ENCODE measurements at regions not wholly inside any gene's neighbourhood (a gene's known extent, or its start where the extent isn't known, plus 50 kb on each side); places are given as distances from the start of the nearest gene placed in this dataset.

DNA sequence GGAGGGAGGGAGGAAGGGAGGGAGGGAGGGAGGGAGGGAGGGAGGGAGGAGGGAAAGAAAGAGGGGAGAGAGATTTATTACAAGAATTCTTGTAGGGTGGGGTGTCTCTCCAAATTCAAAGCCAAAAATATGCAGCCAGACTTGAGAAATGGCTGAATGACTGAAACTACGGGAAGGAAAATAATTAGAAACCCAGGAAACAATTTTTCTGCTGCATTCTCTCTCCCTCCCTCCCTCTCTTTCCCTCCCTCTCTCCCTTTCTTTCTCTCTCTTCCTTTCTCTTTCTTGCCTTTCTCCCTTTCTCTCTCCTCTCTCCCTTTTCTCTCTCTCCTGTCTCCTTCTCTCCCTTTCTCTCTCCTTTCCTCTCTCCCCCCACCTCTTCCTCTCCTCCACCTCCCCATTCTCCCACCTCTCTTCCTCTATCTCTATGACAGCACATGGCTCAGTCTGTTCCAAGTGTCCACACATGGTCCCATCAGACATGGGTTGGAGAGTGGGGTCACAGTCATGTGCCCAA lies 218.7 kb downstream of the C1D start:
- intact Hi-C loops (cut with DNase I): loop anchor here (5.0 to 10.0 kb wide), 6 partner anchors 192 to 1267 kb away; no protein-coding TSS in a partner anchor
- peak overlapping the region in 1 of 4 donors; percentile 14 for H3K27ac ChIP-seq (replicated peaks in 1 of 4)
- no peaks in the 10 kb centered on the region for H3K9me3 ChIP-seq
- TF ChIP-seq EP300 (IDR thresholded peaks at IDR 0.05): no peak
- TF ChIP-seq, protein P1, sequence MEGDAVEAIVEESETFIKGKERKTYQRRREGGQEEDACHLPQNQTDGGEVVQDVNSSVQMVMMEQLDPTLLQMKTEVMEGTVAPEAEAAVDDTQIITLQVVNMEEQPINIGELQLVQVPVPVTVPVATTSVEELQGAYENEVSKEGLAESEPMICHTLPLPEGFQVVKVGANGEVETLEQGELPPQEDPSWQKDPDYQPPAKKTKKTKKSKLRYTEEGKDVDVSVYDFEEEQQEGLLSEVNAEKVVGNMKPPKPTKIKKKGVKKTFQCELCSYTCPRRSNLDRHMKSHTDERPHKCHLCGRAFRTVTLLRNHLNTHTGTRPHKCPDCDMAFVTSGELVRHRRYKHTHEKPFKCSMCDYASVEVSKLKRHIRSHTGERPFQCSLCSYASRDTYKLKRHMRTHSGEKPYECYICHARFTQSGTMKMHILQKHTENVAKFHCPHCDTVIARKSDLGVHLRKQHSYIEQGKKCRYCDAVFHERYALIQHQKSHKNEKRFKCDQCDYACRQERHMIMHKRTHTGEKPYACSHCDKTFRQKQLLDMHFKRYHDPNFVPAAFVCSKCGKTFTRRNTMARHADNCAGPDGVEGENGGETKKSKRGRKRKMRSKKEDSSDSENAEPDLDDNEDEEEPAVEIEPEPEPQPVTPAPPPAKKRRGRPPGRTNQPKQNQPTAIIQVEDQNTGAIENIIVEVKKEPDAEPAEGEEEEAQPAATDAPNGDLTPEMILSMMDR (IDR thresholded peaks at IDR 0.05): no peak
- TF ChIP-seq POLR2AphosphoS5 (IDR thresholded peaks at IDR 0.05): no peak
- TF ChIP-seq POLR2A (IDR thresholded peaks at IDR 0.05; ENCODE audit: low read depth): no peak
- WGBS: 50% methylated on average over 1 of the region's 1 CpG
- peaks cover 9 to 30% (median 25%) of the 10 kb centered on the region in 4 donors for H3K4me1 ChIP-seq
- H3K27me3 ChIP-seq: no peaks in the 10 kb centered on the region
- H3K4me3 ChIP-seq: no peak overlapping the region
- no peak for DNase-seq (ENCODE audit: extremely low spot score)
- H3K36me3 ChIP-seq: no peaks in the 10 kb centered on the region

DNA sequence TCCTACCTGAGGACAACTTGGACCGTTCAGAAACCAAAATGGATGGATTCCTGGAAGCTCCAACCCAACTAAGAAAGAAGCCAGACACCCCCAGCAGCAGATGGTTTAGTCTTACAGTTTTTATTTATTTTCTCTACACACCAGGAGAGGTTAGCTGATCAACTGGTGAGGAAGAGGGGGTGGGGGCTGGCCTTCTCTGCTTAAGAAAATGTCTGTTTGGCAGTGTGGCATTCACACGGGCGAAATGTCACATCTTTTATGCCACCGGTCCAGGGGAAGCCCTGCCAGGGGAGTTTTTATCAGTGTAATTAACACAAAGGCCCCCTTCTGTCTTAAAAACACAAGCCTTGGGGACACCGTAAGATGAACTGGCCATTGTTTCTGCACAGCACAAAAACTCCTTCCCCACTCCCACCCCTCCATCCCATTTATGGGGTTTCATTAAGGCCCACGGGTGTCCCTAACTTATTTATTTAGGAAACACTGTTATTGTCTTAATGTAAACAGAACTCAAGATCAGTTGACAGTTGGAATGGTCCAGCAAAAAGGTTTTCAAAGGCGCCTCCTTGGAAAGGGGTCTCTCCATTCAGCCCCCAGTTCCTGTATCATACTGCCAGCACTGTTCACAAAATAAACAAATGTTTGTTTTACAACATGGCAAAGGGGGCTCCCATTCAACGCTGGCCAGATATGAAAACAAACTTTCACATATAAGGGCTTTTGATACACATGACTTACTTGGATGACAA lies 217.0 kb downstream of the C1D start:
- intact Hi-C loops (cut with DNase I): loop anchor here (5.0 to 10.0 kb wide), 5 partner anchors 173 to 1413 kb away; no protein-coding TSS in a partner anchor
- Histone ChIP-seq H3K4me1 (peaks cover 9 to 25% (median 14%) of the 10 kb centered on the region in 4 donors), H3K27me3 (no peaks in the 10 kb centered on the region), H3K9me3 (no peaks in the 10 kb centered on the region), H3K27ac (replicated peaks in 1 of 4) (peak overlapping the region; percentile 48 to 75 (median 72)), H3K4me3 (peak overlapping the region in 3 of 4 donors; percentile 12 to 33 (median 14)), H3K36me3 (no peaks in the 10 kb centered on the region)
- WGBS: 68% methylated on average over 8 of the region's 8 CpGs
- DNase-seq (ENCODE audit: extremely low spot score): no peak
- no peak for TF ChIP-seq POLR2AphosphoS5 (IDR thresholded peaks at IDR 0.05)
- no peak for TF ChIP-seq EP300 (IDR thresholded peaks at IDR 0.05)
- no peak for TF ChIP-seq POLR2A (IDR thresholded peaks at IDR 0.05; ENCODE audit: low read depth)
- TF ChIP-seq, protein P1 (IDR thresholded peaks at IDR 0.05): no peak

DNA sequence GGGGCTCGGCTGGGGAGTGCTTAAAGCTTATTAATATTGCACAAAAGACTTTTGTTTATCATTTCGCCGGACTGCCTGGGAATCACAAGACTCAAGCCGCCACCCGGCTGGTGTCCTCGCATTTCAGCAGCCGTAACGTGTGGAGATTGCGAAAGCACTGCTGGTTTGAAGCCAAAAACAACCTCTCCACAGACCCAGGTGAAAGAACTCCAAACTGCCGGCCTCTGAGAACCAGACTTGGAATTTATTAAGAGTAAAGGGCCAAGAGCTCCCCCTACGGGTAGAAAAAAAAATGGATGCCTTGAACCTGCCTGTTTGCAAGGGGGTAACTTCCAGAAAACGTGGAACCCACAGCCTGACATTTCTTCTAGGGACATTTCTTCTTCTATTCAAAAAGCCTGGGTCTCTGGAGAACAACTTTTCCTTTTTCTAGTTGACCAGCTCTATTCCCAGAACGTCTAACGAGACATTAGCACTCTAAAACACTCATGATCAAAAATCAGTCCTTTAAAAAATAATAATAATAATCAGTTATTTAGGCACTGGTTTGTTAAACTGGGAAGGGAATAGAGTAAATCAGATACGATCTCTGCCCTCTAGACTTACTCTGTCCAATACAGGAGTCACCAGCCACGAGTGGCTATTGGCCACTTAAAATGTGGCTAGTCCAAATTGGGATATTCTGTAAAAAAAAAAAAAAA lies 216.3 kb downstream of the C1D start:
- Histone ChIP-seq H3K27me3 (no peaks in the 10 kb centered on the region), H3K4me3 (peak overlapping the region in 3 of 4 donors; percentile 12 to 33 (median 14)), H3K4me1 (peaks cover 9 to 25% (median 14%) of the 10 kb centered on the region in 4 donors), H3K27ac (replicated peaks in 1 of 4) (peak overlapping the region; percentile 48 to 75 (median 72)), H3K9me3 (no peaks in the 10 kb centered on the region), H3K36me3 (no peaks in the 10 kb centered on the region)
- peak; percentile 97 for DNase-seq (ENCODE audit: extremely low spot score)
- TF ChIP-seq EP300 (IDR thresholded peaks at IDR 0.05) (no peak), POLR2AphosphoS5 (IDR thresholded peaks at IDR 0.05) (peak; percentile 84 to 96), POLR2A (IDR thresholded peaks at IDR 0.05; ENCODE audit: low read depth) (no peak)
- TF ChIP-seq, protein P1 (IDR thresholded peaks at IDR 0.05): peak; percentile 84 to 90 (median 84)
- intact Hi-C loops (cut with DNase I): loop anchor here (5.0 to 10.0 kb wide), 5 partner anchors 174 to 1414 kb away; no protein-coding TSS in a partner anchor
- WGBS: 4% methylated on average over 16 of the region's 16 CpGs

DNA sequence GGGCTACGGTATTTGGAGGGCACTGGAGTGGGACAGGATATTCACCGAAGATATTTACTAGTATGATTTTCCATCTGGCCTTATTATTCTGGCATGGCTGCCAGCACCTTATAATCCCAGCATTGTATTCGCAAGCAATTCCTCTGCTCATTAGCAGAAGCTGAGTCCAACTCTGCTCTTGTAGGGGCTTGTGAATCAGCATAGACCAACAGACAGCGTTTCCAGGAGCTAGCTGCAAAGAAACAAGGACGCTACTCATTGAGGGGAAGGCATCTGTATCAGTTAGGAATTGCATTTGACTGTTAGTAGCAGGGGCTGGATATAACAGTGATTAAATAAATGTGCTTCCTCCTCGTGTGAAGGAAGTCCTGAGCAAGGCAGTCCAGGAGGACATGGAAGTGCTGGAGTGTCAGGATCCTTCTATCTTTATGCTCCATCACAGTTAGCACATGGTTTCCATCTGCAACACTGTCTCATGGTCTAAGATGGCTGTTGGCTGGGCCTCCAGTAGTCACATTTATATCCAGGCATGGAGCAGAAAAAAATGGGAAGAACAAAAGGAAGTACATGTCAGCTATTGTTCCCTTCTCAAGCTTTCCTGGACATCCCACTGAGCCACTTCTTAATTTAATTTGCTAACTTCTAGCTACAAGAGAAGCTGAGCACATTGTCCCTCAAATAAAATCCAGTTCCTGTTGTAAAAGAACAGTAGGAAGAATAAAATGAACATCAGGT lies 214.1 kb downstream of the C1D start:
- DNase-seq (ENCODE audit: extremely low spot score): no peak
- Histone ChIP-seq H3K27me3 (no peaks in the 10 kb centered on the region), H3K9me3 (no peaks in the 10 kb centered on the region), H3K36me3 (no peaks in the 10 kb centered on the region), H3K4me1 (peaks cover 9 to 16% (median 13%) of the 10 kb centered on the region in 4 donors), H3K27ac (replicated peaks in 1 of 4) (no peak overlapping the region), H3K4me3 (no peak overlapping the region)
- intact Hi-C loops (cut with DNase I): loop anchor here (5.0 to 10.0 kb wide), 5 partner anchors 176 to 1416 kb away; no protein-coding TSS in a partner anchor
- 87% methylated on average over 6 of the region's 6 CpGs for WGBS
- no peak for TF ChIP-seq EP300 (IDR thresholded peaks at IDR 0.05)
- TF ChIP-seq POLR2A (IDR thresholded peaks at IDR 0.05; ENCODE audit: low read depth): no peak
- TF ChIP-seq, protein P1 (IDR thresholded peaks at IDR 0.05): no peak
- TF ChIP-seq POLR2AphosphoS5 (IDR thresholded peaks at IDR 0.05): no peak
